ENCODE measurements at regions not wholly inside any gene's neighbourhood (a gene's known extent, or its start where the extent isn't known, plus 50 kb on each side); places are given as distances from the start of the nearest gene placed in this dataset.

DNA sequence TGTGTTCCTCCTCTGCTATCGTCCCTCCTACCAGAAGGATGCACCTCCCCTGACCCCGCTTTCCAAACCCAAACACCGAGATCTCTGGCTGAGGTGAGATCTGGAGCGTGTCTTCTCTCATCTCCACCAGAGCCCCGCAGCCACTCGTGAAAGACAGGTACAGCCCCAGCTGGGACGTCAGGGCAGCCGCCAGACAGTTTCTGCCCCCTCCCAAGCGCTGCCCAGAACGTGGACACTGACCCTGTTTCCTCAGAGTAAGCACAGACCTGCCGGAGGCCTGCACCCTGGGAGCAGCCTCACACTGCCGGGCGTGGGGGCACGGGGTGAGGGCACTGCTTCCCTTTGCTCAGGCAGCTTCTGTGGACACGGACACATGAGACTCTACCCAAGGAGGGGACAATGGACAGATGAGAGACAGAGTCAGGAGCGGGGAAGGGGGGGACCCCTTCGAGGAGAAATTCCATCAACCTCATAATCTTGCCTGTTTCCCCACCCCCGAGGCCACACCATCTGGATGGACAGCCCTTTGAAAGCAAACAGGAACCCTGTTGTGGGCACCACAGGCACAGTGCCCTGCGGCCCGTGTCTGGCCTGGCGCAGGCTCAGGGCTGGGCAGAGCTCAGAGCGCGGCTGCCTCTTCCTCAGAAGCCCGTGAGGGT is 210.6 kb downstream of the DLL1 start:
- H3K36me3 ChIP-seq (ENCODE audit: control insufficient read depth in 5 of 5, insufficient read depth in 5 of 5, low read length in 5 of 5) = no peaks in the 10 kb centered on the region
- H3K27me3 ChIP-seq (ENCODE audit: control insufficient read depth in 5 of 5, insufficient read depth in 4 of 5, low read length in 5 of 5) = peaks cover 0 to 12% (median 5%) of the 10 kb centered on the region in 5 donors
- H3K9ac ChIP-seq (ENCODE audit: low read length in 5 of 5) = no peak overlapping the region
- H3K9me3 ChIP-seq (ENCODE audit: control insufficient read depth in 5 of 5, low read length in 5 of 5) = no peaks in the 10 kb centered on the region
- no peak overlapping the region for H3K27ac ChIP-seq (ENCODE audit: low read depth, low read length)
- peaks cover 0 to 3% (median 0%) of the 10 kb centered on the region in 5 donors for H3K4me1 ChIP-seq (ENCODE audit: control insufficient read depth in 5 of 5, insufficient read depth in 5 of 5, low read length in 5 of 5)
- H3K4me3 ChIP-seq (ENCODE audit: low read depth in 1 of 5, low read length in 5 of 5) = no peak overlapping the region

DNA sequence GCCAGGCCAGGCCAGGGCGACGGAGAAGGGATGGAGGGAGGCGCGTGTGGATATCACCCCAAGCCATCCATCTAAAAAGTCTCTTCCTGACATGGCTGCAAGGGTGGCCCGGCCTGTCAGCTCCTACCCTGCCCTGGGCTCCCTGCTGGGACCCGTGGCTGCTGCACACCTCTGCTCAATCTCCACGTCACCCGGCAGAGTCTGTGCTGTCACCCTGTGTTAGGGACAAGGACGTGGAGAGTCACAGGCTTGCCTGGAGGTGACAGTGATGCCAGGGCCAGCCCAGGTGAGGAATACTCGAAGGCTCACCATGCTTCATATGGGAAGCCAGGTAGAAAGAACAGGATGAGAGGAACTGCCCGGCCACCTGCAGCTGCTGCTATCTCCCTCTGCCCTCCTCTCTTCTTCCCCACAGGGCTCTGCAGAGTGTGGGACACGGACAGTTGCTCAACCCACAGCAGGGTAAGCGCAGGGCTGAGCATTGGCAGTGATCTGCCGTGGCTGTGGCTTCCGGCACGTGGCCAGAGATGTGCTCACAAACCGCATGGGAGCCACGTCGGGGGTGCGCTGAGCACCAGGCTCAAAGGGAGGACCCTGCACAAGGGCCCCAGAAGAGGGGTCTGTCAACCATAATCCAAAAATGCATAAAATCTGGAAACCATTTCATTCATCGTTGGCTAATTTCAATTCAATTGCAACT is 214.3 kb downstream of the DLL1 start:
- H3K9ac ChIP-seq (ENCODE audit: low read length in 5 of 5) = no peak overlapping the region
- no peaks in the 10 kb centered on the region for H3K36me3 ChIP-seq (ENCODE audit: control insufficient read depth in 5 of 5, insufficient read depth in 5 of 5, low read length in 5 of 5)
- H3K27ac ChIP-seq (ENCODE audit: low read depth, low read length) = no peak overlapping the region
- no peaks in the 10 kb centered on the region for H3K9me3 ChIP-seq (ENCODE audit: control insufficient read depth in 5 of 5, low read length in 5 of 5)
- H3K4me3 ChIP-seq (ENCODE audit: low read depth in 1 of 5, low read length in 5 of 5) = no peak overlapping the region
- peaks cover 0 to 3% (median 0%) of the 10 kb centered on the region in 5 donors for H3K4me1 ChIP-seq (ENCODE audit: control insufficient read depth in 5 of 5, insufficient read depth in 5 of 5, low read length in 5 of 5)
- H3K27me3 ChIP-seq (ENCODE audit: control insufficient read depth in 5 of 5, insufficient read depth in 4 of 5, low read length in 5 of 5) = peaks cover 0 to 8% (median 5%) of the 10 kb centered on the region in 5 donors

DNA sequence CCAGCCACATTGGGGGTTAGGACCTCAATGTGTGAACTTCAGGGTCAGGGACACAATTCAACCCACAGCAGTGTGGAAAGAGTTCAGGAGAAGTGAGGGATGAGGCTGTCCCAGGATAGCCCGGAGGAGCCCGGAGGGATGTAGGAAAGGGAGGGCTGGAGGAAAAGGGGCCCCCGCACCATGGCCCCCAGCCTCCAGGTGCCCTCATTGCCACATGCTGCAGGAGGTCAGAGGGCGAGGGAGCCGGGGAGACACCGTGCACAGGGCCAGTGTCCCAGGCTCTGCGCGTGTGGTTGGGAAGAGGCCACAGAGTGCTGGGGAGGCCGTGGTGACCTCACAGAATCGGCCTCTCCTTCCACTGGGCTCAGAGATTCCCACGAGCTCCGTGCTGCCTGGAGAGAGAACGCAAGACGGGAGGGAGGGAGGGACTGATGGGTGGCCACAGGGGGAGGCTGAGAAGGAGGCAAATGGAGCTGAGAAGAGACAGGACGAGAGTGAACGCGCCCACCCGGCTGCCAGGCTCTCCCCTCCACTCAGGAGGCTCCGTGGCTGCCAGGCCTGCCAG is 215.1 kb downstream of the DLL1 start:
- Histone ChIP-seq H3K27ac (ENCODE audit: low read depth, low read length) (no peak overlapping the region), H3K9me3 (ENCODE audit: control insufficient read depth in 5 of 5, low read length in 5 of 5) (no peaks in the 10 kb centered on the region), H3K4me3 (ENCODE audit: low read depth in 1 of 5, low read length in 5 of 5) (no peak overlapping the region), H3K4me1 (ENCODE audit: control insufficient read depth in 5 of 5, insufficient read depth in 5 of 5, low read length in 5 of 5) (peaks cover 0 to 3% (median 0%) of the 10 kb centered on the region in 5 donors), H3K9ac (ENCODE audit: low read length in 5 of 5) (no peak overlapping the region), H3K36me3 (ENCODE audit: control insufficient read depth in 5 of 5, insufficient read depth in 5 of 5, low read length in 5 of 5) (no peaks in the 10 kb centered on the region), H3K27me3 (ENCODE audit: control insufficient read depth in 5 of 5, insufficient read depth in 4 of 5, low read length in 5 of 5) (peaks cover 0 to 6% (median 3%) of the 10 kb centered on the region in 5 donors)

DNA sequence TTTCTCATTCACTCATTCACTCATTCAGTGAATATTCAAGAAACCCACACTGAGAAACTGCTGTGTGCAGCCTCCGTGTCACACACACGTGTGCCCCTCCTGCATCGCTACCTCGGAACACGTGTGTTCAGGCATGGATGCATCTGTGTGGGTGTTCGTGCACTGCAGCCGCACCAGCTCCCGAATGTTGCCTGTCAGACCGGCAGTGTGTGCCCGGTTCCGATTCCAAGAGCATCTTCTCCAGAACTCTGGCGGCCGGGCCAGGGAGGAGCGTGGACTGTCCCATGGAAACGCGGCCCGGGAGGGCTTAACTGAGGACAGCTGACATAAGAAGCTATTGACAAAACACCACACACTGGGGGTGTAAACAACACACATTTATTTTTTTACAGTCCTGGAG is 216.0 kb downstream of the DLL1 start:
- no peaks in the 10 kb centered on the region for H3K9me3 ChIP-seq (ENCODE audit: control insufficient read depth in 5 of 5, low read length in 5 of 5)
- peaks cover 0 to 3% (median 0%) of the 10 kb centered on the region in 5 donors for H3K4me1 ChIP-seq (ENCODE audit: control insufficient read depth in 5 of 5, insufficient read depth in 5 of 5, low read length in 5 of 5)
- no peak overlapping the region for H3K9ac ChIP-seq (ENCODE audit: low read length in 5 of 5)
- H3K36me3 ChIP-seq (ENCODE audit: control insufficient read depth in 5 of 5, insufficient read depth in 5 of 5, low read length in 5 of 5) = no peaks in the 10 kb centered on the region
- H3K27me3 ChIP-seq (ENCODE audit: control insufficient read depth in 5 of 5, insufficient read depth in 4 of 5, low read length in 5 of 5) = peaks cover 0 to 3% (median 2%) of the 10 kb centered on the region in 5 donors
- H3K27ac ChIP-seq (ENCODE audit: low read depth, low read length) = no peak overlapping the region
- H3K4me3 ChIP-seq (ENCODE audit: low read depth in 1 of 5, low read length in 5 of 5) = no peak overlapping the region

DNA sequence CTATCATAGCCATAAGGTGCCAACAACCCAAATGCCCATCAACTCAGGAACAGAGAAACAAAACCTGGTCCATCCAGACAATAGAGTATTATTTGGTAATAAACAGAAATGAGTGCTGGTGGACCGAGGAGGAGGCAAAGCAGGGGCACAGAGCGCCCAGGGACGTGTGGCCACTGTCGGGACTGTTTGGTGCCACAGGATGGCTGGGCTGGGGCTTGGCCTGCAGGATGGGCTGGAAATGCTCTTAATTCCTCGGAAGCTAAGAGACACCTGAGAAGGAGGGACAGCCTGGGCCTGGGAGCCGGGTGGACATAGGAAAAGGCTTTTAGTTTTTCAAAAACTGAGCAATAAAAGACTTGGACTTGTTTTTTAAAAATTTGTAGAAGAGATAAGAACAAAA is 216.4 kb downstream of the DLL1 start:
- Histone ChIP-seq H3K9ac (ENCODE audit: low read length in 5 of 5) (no peak overlapping the region), H3K4me1 (ENCODE audit: control insufficient read depth in 5 of 5, insufficient read depth in 5 of 5, low read length in 5 of 5) (peaks cover 0 to 3% (median 0%) of the 10 kb centered on the region in 5 donors), H3K27me3 (ENCODE audit: control insufficient read depth in 5 of 5, insufficient read depth in 4 of 5, low read length in 5 of 5) (peaks cover 0 to 3% (median 0%) of the 10 kb centered on the region in 5 donors), H3K9me3 (ENCODE audit: control insufficient read depth in 5 of 5, low read length in 5 of 5) (peaks cover 0 to 5% (median 3%) of the 10 kb centered on the region in 5 donors), H3K36me3 (ENCODE audit: control insufficient read depth in 5 of 5, insufficient read depth in 5 of 5, low read length in 5 of 5) (no peaks in the 10 kb centered on the region), H3K4me3 (ENCODE audit: low read depth in 1 of 5, low read length in 5 of 5) (no peak overlapping the region), H3K27ac (ENCODE audit: low read depth, low read length) (no peak overlapping the region)

DNA sequence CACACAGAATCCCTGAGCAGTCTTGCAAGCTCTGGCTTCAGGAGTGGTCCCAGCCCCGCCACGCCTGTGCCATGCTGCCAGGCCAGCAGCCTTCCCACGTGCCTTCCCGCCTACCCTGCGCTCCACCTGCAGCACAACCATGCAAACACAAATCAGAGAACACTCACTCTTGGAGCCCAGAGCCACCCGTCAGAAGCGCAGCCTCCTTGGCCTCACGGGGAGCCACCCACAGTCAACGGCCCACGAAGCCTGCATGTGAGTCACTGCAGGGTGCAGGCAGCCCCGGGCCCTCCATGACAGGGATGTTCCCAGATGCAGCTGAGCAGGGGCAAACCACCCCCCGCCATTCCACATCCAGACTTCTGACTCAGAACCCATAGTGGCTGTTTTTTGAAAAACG is 217.0 kb downstream of the DLL1 start:
- no peak overlapping the region for H3K4me3 ChIP-seq (ENCODE audit: low read depth in 1 of 5, low read length in 5 of 5)
- peaks cover 0 to 3% (median 0%) of the 10 kb centered on the region in 5 donors for H3K27me3 ChIP-seq (ENCODE audit: control insufficient read depth in 5 of 5, insufficient read depth in 4 of 5, low read length in 5 of 5)
- H3K27ac ChIP-seq (ENCODE audit: low read depth, low read length) = no peak overlapping the region
- no peaks in the 10 kb centered on the region for H3K36me3 ChIP-seq (ENCODE audit: control insufficient read depth in 5 of 5, insufficient read depth in 5 of 5, low read length in 5 of 5)
- H3K4me1 ChIP-seq (ENCODE audit: control insufficient read depth in 5 of 5, insufficient read depth in 5 of 5, low read length in 5 of 5) = peaks cover 0 to 3% (median 0%) of the 10 kb centered on the region in 5 donors
- peaks cover 0 to 7% (median 5%) of the 10 kb centered on the region in 5 donors for H3K9me3 ChIP-seq (ENCODE audit: control insufficient read depth in 5 of 5, low read length in 5 of 5)
- no peak overlapping the region for H3K9ac ChIP-seq (ENCODE audit: low read length in 5 of 5)

DNA sequence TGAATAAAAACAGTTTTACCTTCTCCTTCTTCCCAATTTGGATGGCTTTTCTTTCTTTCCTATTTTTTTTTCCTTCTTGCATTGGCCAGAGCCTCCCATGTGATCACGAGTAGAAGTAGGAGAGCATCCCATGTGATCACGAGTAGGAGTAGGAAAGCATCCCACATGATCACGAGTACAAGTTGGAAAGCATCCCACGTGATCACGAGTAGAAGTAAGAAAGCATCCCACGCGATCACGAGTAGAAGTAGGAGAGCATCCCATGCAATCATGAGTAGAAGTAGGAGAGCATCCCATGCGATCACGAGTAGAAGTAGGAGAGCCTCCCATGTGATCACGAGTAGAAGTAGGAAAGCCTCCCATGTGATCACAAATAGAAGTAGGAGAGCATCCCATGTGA is 218.6 kb downstream of the DLL1 start:
- peaks cover under 1 to 4% (median 1%) of the 10 kb centered on the region in 5 donors for H3K27me3 ChIP-seq (ENCODE audit: control insufficient read depth in 5 of 5, insufficient read depth in 4 of 5, low read length in 5 of 5)
- no peak overlapping the region for H3K4me3 ChIP-seq (ENCODE audit: low read depth in 1 of 5, low read length in 5 of 5)
- H3K9me3 ChIP-seq (ENCODE audit: control insufficient read depth in 5 of 5, low read length in 5 of 5) = peaks cover 0 to 7% (median 5%) of the 10 kb centered on the region in 5 donors
- H3K36me3 ChIP-seq (ENCODE audit: control insufficient read depth in 5 of 5, insufficient read depth in 5 of 5, low read length in 5 of 5) = no peaks in the 10 kb centered on the region
- H3K27ac ChIP-seq (ENCODE audit: low read depth, low read length) = no peak overlapping the region
- H3K9ac ChIP-seq (ENCODE audit: low read length in 5 of 5) = no peak overlapping the region
- peaks cover 0 to 3% (median 0%) of the 10 kb centered on the region in 5 donors for H3K4me1 ChIP-seq (ENCODE audit: control insufficient read depth in 5 of 5, insufficient read depth in 5 of 5, low read length in 5 of 5)

DNA sequence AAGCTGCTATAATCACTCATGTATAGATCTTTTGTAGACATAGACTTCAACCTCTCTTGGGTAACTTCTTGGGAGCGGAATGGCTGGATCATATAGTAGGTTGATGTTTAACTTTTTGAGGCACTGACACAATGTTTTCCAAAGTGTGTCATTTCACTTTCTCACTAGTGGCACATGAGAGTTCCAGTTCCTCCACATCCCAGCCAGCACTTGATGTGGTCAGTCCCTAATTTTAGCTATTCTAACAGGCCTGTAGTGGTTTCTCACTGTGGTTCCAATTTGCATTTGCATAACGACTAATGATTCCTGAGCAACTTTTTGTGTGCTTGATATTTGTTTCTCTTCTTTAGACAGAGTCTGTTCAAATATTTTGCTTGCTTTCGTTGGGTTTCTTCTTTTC is 221.3 kb downstream of the DLL1 start:
- no peak overlapping the region for H3K9ac ChIP-seq (ENCODE audit: low read length in 5 of 5)
- peaks cover 4 to 6% (median 4%) of the 10 kb centered on the region in 5 donors for H3K27me3 ChIP-seq (ENCODE audit: control insufficient read depth in 5 of 5, insufficient read depth in 4 of 5, low read length in 5 of 5)
- H3K27ac ChIP-seq (ENCODE audit: low read depth, low read length) = no peak overlapping the region
- no peak overlapping the region for H3K4me3 ChIP-seq (ENCODE audit: low read depth in 1 of 5, low read length in 5 of 5)
- H3K4me1 ChIP-seq (ENCODE audit: control insufficient read depth in 5 of 5, insufficient read depth in 5 of 5, low read length in 5 of 5) = no peaks in the 10 kb centered on the region
- H3K9me3 ChIP-seq (ENCODE audit: control insufficient read depth in 5 of 5, low read length in 5 of 5) = peaks cover 0 to 7% (median 5%) of the 10 kb centered on the region in 5 donors
- no peaks in the 10 kb centered on the region for H3K36me3 ChIP-seq (ENCODE audit: control insufficient read depth in 5 of 5, insufficient read depth in 5 of 5, low read length in 5 of 5)

DNA sequence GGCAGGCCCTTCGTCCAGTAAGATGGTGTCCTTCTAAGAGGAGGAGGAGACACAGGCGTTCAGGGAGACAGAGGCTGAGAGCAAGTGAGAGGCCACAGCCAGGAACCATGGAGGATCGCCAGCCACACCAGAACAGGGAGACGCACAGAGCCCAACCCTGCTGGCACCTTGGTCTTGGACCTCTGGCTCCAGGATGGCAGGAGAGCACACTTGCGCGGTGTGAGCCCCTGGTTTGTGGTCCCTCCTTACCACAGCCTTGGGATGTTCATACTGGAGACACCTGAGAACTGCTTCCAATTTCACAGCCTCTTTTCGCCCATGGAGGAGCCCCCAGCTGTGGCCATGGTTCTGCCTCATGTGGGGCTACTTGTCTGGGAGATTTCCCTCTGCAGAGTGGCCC is 222.4 kb downstream of the DLL1 start:
- Histone ChIP-seq H3K36me3 (ENCODE audit: control insufficient read depth in 5 of 5, insufficient read depth in 5 of 5, low read length in 5 of 5) (no peaks in the 10 kb centered on the region), H3K4me1 (ENCODE audit: control insufficient read depth in 5 of 5, insufficient read depth in 5 of 5, low read length in 5 of 5) (no peaks in the 10 kb centered on the region), H3K4me3 (ENCODE audit: low read depth in 1 of 5, low read length in 5 of 5) (no peak overlapping the region), H3K9me3 (ENCODE audit: control insufficient read depth in 5 of 5, low read length in 5 of 5) (peaks cover 0 to 7% (median 5%) of the 10 kb centered on the region in 5 donors), H3K9ac (ENCODE audit: low read length in 5 of 5) (no peak overlapping the region), H3K27ac (ENCODE audit: low read depth, low read length) (no peak overlapping the region), H3K27me3 (ENCODE audit: control insufficient read depth in 5 of 5, insufficient read depth in 4 of 5, low read length in 5 of 5) (peaks cover 4 to 6% (median 4%) of the 10 kb centered on the region in 5 donors)

DNA sequence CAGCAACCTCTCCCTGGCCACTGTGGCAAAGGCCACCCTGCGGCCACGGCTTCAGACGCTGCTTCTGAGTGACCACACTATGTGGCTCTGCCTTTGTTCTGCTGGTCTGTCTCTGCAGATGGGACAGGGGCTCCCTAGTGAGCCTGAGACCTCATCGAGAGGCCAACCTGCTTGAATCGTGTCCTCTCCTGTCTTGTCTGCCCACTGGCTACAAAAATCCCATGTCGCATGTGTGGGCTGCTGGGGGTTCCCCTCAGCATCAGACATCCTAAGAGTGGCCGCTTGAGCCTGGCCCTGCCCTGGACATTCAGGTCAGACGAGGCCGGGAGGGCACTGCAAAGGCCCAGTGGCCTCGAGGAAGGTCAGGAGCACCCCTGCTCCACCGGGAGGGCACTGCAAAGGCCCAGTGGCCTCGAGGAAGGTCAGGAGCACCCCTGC is 222.9 kb downstream of the DLL1 start:
- Histone ChIP-seq H3K27me3 (ENCODE audit: control insufficient read depth in 5 of 5, insufficient read depth in 4 of 5, low read length in 5 of 5) (peaks cover 4 to 6% (median 4%) of the 10 kb centered on the region in 5 donors), H3K9me3 (ENCODE audit: control insufficient read depth in 5 of 5, low read length in 5 of 5) (peaks cover 0 to 7% (median 5%) of the 10 kb centered on the region in 5 donors), H3K27ac (ENCODE audit: low read depth, low read length) (no peak overlapping the region), H3K36me3 (ENCODE audit: control insufficient read depth in 5 of 5, insufficient read depth in 5 of 5, low read length in 5 of 5) (no peaks in the 10 kb centered on the region), H3K4me3 (ENCODE audit: low read depth in 1 of 5, low read length in 5 of 5) (no peak overlapping the region), H3K4me1 (ENCODE audit: control insufficient read depth in 5 of 5, insufficient read depth in 5 of 5, low read length in 5 of 5) (no peaks in the 10 kb centered on the region), H3K9ac (ENCODE audit: low read length in 5 of 5) (no peak overlapping the region)
